Upper lobe of left lung (tissue), 4 donors: ENCODE measurements at regions not wholly inside any gene's neighbourhood (a gene's known extent, or its start where the extent isn't known, plus 50 kb on each side); places are given as distances from the start of the nearest gene placed in this dataset.

Experiments
- EP300 ChIP-seq, 4 donors: sonication (generic); formaldehyde crosslinking; IDR thresholded peaks; one replicate each; pipeline ENCODE4 v1.5.1; 2017; ENCODE audit warnings: antibody characterized with exemption in 4 of 4, control low read depth in 2 of 4
- POLR2A ChIP-seq, 4 donors: fragments of 450-650 bp; IDR thresholded peaks; one replicate each; pipeline ENCODE4 v1.5.1; 2016 to 2017; ENCODE audit warnings: antibody characterized with exemption in 4 of 4, mild to moderate bottlenecking in 2 of 4
- POLR2AphosphoS5 ChIP-seq, 2 donors: sonication (generic); formaldehyde crosslinking; IDR thresholded peaks; one replicate each; pipeline ENCODE4 v1.5.1; 2017; ENCODE audit warnings: antibody characterized with exemption in 2 of 2
- TF ChIP-seq, protein P1 (sequence below), 6 experiments: fragments of 450-650 bp in 4 of 6; fragments of 200-600 bp in 2 of 6; sonication (generic) in 2 of 6; IDR thresholded peaks; one replicate each; pipeline ENCODE4 v1.5.1; 2016 to 2019; ENCODE audit warnings: antibody characterized with exemption in 6 of 6

DNA sequence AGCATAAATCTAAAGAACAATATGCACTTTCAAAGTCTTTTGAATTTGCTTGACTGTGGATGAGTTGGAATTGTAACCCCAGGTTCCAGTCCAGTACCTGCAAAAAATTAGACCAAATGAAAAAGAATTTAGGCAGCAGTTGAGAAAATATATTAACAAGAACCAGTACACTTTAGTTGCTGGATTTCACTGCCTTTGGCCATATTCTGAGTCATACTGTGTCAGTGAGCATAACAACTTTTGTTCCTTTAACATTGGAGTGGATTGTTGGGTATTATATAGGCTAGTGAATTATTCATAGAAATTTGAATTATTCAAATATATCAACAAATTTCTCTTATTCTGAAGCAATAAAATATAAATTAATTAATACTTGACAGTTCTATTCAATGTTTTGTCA, 101.5 kb upstream of the SMAD1 start:
- TF ChIP-seq, protein P1, sequence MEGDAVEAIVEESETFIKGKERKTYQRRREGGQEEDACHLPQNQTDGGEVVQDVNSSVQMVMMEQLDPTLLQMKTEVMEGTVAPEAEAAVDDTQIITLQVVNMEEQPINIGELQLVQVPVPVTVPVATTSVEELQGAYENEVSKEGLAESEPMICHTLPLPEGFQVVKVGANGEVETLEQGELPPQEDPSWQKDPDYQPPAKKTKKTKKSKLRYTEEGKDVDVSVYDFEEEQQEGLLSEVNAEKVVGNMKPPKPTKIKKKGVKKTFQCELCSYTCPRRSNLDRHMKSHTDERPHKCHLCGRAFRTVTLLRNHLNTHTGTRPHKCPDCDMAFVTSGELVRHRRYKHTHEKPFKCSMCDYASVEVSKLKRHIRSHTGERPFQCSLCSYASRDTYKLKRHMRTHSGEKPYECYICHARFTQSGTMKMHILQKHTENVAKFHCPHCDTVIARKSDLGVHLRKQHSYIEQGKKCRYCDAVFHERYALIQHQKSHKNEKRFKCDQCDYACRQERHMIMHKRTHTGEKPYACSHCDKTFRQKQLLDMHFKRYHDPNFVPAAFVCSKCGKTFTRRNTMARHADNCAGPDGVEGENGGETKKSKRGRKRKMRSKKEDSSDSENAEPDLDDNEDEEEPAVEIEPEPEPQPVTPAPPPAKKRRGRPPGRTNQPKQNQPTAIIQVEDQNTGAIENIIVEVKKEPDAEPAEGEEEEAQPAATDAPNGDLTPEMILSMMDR (IDR thresholded peaks at IDR 0.05) = no peak
- TF ChIP-seq POLR2A (IDR thresholded peaks at IDR 0.05) (no peak), EP300 (IDR thresholded peaks at IDR 0.05) (no peak), POLR2AphosphoS5 (IDR thresholded peaks at IDR 0.05) (no peak)
